IPS-18c (cell line): ENCODE measurements at regions not wholly inside any gene's neighbourhood (a gene's known extent, or its start where the extent isn't known, plus 50 kb on each side); places are given as distances from the start of the nearest gene placed in this dataset.

ENCODE experiments used
- H3K4me3 ChIP-seq: 2 replicates; pipeline ENCODE4 v1.7.0; 2013; ENCODE audit warnings: low read depth, mild to moderate bottlenecking, low read length, moderate library complexity; ENCODE audit not compliant: insufficient read depth
- H3K9me3 ChIP-seq: one replicate; pipeline ENCODE4 v1.6.1; 2013; ENCODE audit warnings: mild to moderate bottlenecking, low read length, moderate library complexity; ENCODE audit not compliant: control insufficient read depth, insufficient read depth

GRCh38 chr6:113476937-113477839 lies 380.0 kb upstream of the MARCKS start:
- Histone ChIP-seq H3K4me3 (no peak overlapping the region), H3K9me3 (peaks cover 2% of the 10 kb centered on the region)

GRCh38 chr6:113480616-113481015 lies 376.5 kb upstream of the MARCKS start:
- no peak overlapping the region for H3K4me3 ChIP-seq
- H3K9me3 ChIP-seq, result peaks cover 2% of the 10 kb centered on the region

GRCh38 chr6:113481458-113481857 lies 375.7 kb upstream of the MARCKS start:
- H3K9me3 ChIP-seq, result peaks cover 2% of the 10 kb centered on the region

GRCh38 chr6:113481910-113482309 lies 375.2 kb upstream of the MARCKS start:
- Histone ChIP-seq H3K9me3 (peaks cover 2% of the 10 kb centered on the region), H3K4me3 (no peak overlapping the region)

More at GRCh38 chr6:113481458-113481857, 375.7 kb upstream of the MARCKS start:
- H3K4me3 ChIP-seq, result no peak overlapping the region

- H3K4me3 ChIP-seq, result no peak overlapping the region
- peaks cover 2% of the 10 kb centered on the region for H3K9me3 ChIP-seq
These were observed 374.4 kb upstream of the MARCKS start for GRCh38 chr6:113482771-113483170.

GRCh38 chr6:113486199-113486598 lies 370.9 kb upstream of the MARCKS start:
- Histone ChIP-seq H3K4me3 (no peak overlapping the region), H3K9me3 (peaks cover 2% of the 10 kb centered on the region)

- Histone ChIP-seq H3K9me3 (no peaks in the 10 kb centered on the region), H3K4me3 (no peak overlapping the region)
These were observed 369.6 kb upstream of the MARCKS start for GRCh38 chr6:113487489-113488058.

- no peaks in the 10 kb centered on the region for H3K9me3 ChIP-seq
- H3K4me3 ChIP-seq, result no peak overlapping the region
These were observed 369.1 kb upstream of the MARCKS start for GRCh38 chr6:113488061-113488460.

- Histone ChIP-seq H3K9me3 (no peaks in the 10 kb centered on the region), H3K4me3 (no peak overlapping the region)
These were observed 368.1 kb upstream of the MARCKS start for GRCh38 chr6:113488812-113489685.

GRCh38 chr6:113489952-113490746 lies 367.0 kb upstream of the MARCKS start:
- H3K4me3 ChIP-seq, result no peak overlapping the region
- H3K9me3 ChIP-seq, result no peaks in the 10 kb centered on the region

- H3K9me3 ChIP-seq, result no peaks in the 10 kb centered on the region
- H3K4me3 ChIP-seq, result no peak overlapping the region
These were observed 365.8 kb upstream of the MARCKS start for GRCh38 chr6:113491376-113491775.

- no peaks in the 10 kb centered on the region for H3K9me3 ChIP-seq
- no peak overlapping the region for H3K4me3 ChIP-seq
These were observed 363.2 kb upstream of the MARCKS start for GRCh38 chr6:113493991-113494390.

- Histone ChIP-seq H3K9me3 (no peaks in the 10 kb centered on the region), H3K4me3 (no peak overlapping the region)
These were observed 361.6 kb upstream of the MARCKS start for GRCh38 chr6:113495521-113495920.

GRCh38 chr6:113496166-113496565 lies 361.0 kb upstream of the MARCKS start:
- Histone ChIP-seq H3K4me3 (no peak overlapping the region), H3K9me3 (no peaks in the 10 kb centered on the region)

- Histone ChIP-seq H3K9me3 (no peaks in the 10 kb centered on the region), H3K4me3 (no peak overlapping the region)
These were observed 356.9 kb upstream of the MARCKS start for GRCh38 chr6:113500221-113500620.

- no peaks in the 10 kb centered on the region for H3K9me3 ChIP-seq
- H3K4me3 ChIP-seq, result no peak overlapping the region
These were observed 352.0 kb upstream of the MARCKS start for GRCh38 chr6:113505084-113505699.
